Astrocyte (in vitro differentiated cells and primary cell): ENCODE measurements at regions not wholly inside any gene's neighbourhood (a gene's known extent, or its start where the extent isn't known, plus 50 kb on each side); places are given as distances from the start of the nearest gene placed in this dataset.

ENCODE experiments used
- DNase-seq: peaks from one replicate; pipeline ENCODE4 v3.0.0-alpha.2; 2010; ENCODE audit warnings: low read depth
- FAIRE-seq: peaks from 2 replicates; lab custom pipeline; 2011; peaks lifted over from hg19 to GRCh38; lab: Jason Lieb, UNC
- H2AFZ ChIP-seq: 2 replicates; pipeline ENCODE4 v1.6.0; 2012; ENCODE audit warnings: low read depth, low read length, inconsistent platforms
- H3K27ac ChIP-seq: 2 replicates; pipeline ENCODE4 v1.5.1; 2011; ENCODE audit warnings: low read depth, low read length, inconsistent platforms
- H3K27me3 ChIP-seq: 2 replicates; pipeline ENCODE4 v1.6.0; 2011; ENCODE audit warnings: low read length, inconsistent platforms; ENCODE audit not compliant: insufficient read depth
- H3K36me3 ChIP-seq: 2 replicates; pipeline ENCODE4 v1.5.1; 2011; ENCODE audit warnings: low read length, inconsistent platforms; ENCODE audit not compliant: insufficient read depth
- H3K4me1 ChIP-seq: 2 replicates; pipeline ENCODE4 v1.5.1; 2011; ENCODE audit warnings: low read length, inconsistent platforms; ENCODE audit not compliant: insufficient read depth
- H3K4me2 ChIP-seq: 2 replicates; pipeline ENCODE4 v1.6.0; 2012; ENCODE audit warnings: low read length, inconsistent platforms
- H3K4me3 ChIP-seq: 2 replicates; pipeline ENCODE4 v1.5.1; 2011; ENCODE audit warnings: low read depth, mild to moderate bottlenecking, low read length, inconsistent platforms; ENCODE audit not compliant: insufficient read depth
- H3K79me2 ChIP-seq: 2 replicates; pipeline ENCODE4 v1.6.0; 2012; ENCODE audit warnings: mild to moderate bottlenecking, low read length, inconsistent platforms; ENCODE audit not compliant: insufficient read depth
- H3K9ac ChIP-seq: 2 replicates; pipeline ENCODE4 v1.6.0; 2012; ENCODE audit warnings: mild to moderate bottlenecking, low read length, inconsistent platforms
- H3K9me3 ChIP-seq: 2 replicates; pipeline ENCODE4 v1.5.1; 2012; ENCODE audit warnings: low read depth, mild to moderate bottlenecking, low read length, inconsistent platforms; ENCODE audit not compliant: insufficient read depth
- H4K20me1 ChIP-seq: 2 replicates; pipeline ENCODE4 v1.6.0; 2012; ENCODE audit warnings: low read length, inconsistent platforms; ENCODE audit not compliant: insufficient read depth
- H3K27ac Mint-ChIP-seq: one replicate; pipeline ENCODE4 v1.8.0; 2021; ENCODE audit warnings: mild to moderate bottlenecking, mixed read lengths; ENCODE audit not compliant: unreplicated experiment
- H3K27me3 Mint-ChIP-seq: one replicate; pipeline ENCODE4 v1.8.0; 2021; ENCODE audit warnings: low read depth, mixed read lengths; ENCODE audit not compliant: unreplicated experiment
- H3K36me3 Mint-ChIP-seq: one replicate; pipeline ENCODE4 v1.8.0; 2021; ENCODE audit warnings: low read depth, mixed read lengths; ENCODE audit not compliant: unreplicated experiment
- H3K4me1 Mint-ChIP-seq: one replicate; pipeline ENCODE4 v1.8.0; 2021; ENCODE audit warnings: low read depth, mixed read lengths; ENCODE audit not compliant: unreplicated experiment
- H3K4me3 Mint-ChIP-seq: one replicate; pipeline ENCODE4 v1.8.0; 2021; ENCODE audit warnings: mild to moderate bottlenecking, moderate library complexity, mixed read lengths; ENCODE audit not compliant: unreplicated experiment
- H3K9me3 Mint-ChIP-seq: one replicate; pipeline ENCODE4 v1.8.0; 2021; ENCODE audit warnings: mild to moderate bottlenecking, mixed read lengths; ENCODE audit not compliant: unreplicated experiment
- EZH2 ChIP-seq: IDR thresholded peaks from 2 replicates; pipeline ENCODE4 v1.6.1; 2012; ENCODE audit warnings: mild to moderate bottlenecking, low read length, inconsistent platforms; ENCODE audit not compliant: insufficient read depth
- TF ChIP-seq, protein P1 (sequence below): IDR thresholded peaks from 2 replicates; pipeline ENCODE4 v1.5.1; 2011; ENCODE audit warnings: low read depth, mild to moderate bottlenecking, inconsistent platforms, low read length, moderate library complexity; ENCODE audit not compliant: insufficient read depth

DNA sequence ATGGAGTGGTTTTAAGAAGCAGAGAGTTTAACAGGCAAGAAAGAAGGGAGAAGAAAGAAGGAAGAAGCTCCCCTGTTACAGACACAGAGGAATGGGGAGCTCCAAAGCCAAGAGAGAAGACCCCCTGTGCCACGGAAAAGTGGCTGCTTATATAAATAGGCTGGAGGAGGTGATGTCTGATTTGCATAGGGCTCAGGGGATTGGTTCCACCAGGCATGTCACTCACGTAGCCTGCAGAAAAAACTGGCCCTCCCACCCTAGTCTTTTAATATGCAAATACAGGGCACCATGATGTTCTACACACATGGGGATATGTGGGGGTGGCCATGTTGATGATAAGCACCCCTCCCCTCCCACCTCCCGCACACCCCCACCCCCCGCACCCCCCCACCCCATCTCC is 99.6 kb downstream of the ETS2 start:
- Mint-ChIP-seq H3K36me3 (peaks cover 5% of the 10 kb centered on the region), H3K27me3 (peaks cover 33% of the 10 kb centered on the region), H3K9me3 (peaks cover 18% of the 10 kb centered on the region), H3K4me3 (no peak overlapping the region), H3K4me1 (peaks cover 3% of the 10 kb centered on the region), H3K27ac (no peak overlapping the region)
- Histone ChIP-seq H3K9me3 (no peaks in the 10 kb centered on the region), H3K9ac (no peak overlapping the region), H3K4me2 (no peak overlapping the region), H3K4me3 (no peak overlapping the region), H4K20me1 (no peaks in the 10 kb centered on the region), H3K27me3 (no peaks in the 10 kb centered on the region), H3K27ac (no peak overlapping the region), H3K36me3 (no peaks in the 10 kb centered on the region), H2AFZ (no peak overlapping the region), H3K4me1 (peaks cover 2% of the 10 kb centered on the region), H3K79me2 (no peaks in the 10 kb centered on the region)
- TF ChIP-seq EZH2, result no peak
- TF ChIP-seq, protein P1, sequence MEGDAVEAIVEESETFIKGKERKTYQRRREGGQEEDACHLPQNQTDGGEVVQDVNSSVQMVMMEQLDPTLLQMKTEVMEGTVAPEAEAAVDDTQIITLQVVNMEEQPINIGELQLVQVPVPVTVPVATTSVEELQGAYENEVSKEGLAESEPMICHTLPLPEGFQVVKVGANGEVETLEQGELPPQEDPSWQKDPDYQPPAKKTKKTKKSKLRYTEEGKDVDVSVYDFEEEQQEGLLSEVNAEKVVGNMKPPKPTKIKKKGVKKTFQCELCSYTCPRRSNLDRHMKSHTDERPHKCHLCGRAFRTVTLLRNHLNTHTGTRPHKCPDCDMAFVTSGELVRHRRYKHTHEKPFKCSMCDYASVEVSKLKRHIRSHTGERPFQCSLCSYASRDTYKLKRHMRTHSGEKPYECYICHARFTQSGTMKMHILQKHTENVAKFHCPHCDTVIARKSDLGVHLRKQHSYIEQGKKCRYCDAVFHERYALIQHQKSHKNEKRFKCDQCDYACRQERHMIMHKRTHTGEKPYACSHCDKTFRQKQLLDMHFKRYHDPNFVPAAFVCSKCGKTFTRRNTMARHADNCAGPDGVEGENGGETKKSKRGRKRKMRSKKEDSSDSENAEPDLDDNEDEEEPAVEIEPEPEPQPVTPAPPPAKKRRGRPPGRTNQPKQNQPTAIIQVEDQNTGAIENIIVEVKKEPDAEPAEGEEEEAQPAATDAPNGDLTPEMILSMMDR, result no peak
- no peak for DNase-seq
- FAIRE-seq, result no peak

DNA sequence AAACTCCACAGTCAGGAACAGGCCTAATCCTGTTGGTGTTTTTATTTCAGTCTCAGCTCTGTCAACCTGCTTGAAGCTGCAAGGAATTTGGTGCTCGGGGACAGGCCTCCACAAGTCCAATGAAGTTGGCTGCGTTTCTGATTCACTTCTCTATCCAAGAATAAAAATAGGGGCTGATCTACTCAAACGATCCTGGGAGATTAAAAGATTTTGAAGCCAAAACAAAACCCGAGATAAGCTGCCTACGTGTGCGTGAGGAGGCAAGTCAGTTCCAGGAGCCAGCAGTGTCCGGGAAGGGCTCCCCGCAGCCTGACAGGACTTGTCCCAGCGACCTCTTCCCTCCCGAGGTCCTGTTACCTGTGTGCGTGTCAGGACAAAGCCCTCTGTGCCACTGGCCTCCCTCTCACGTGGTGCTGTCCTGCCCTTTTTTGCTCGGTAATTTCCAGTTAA is 98.0 kb downstream of the ETS2 start:
- no peak overlapping the region for H3K4me2 ChIP-seq
- TF ChIP-seq EZH2, result no peak
- TF ChIP-seq, protein P1, result no peak
- Mint-ChIP-seq H3K4me3 (no peak overlapping the region), H3K4me1 (no peaks in the 10 kb centered on the region), H3K36me3 (peaks cover 5% of the 10 kb centered on the region), H3K27ac (no peak overlapping the region), H3K9me3 (peaks cover 20% of the 10 kb centered on the region), H3K27me3 (peaks cover 28% of the 10 kb centered on the region)
- H3K9ac ChIP-seq, result no peak overlapping the region
- H2AFZ ChIP-seq, result peak overlapping the region; percentile 10
- H3K27me3 ChIP-seq, result no peaks in the 10 kb centered on the region
- H3K27ac ChIP-seq, result no peak overlapping the region
- peaks cover 2% of the 10 kb centered on the region for H3K4me1 ChIP-seq
- H3K79me2 ChIP-seq, result no peaks in the 10 kb centered on the region
- no peaks in the 10 kb centered on the region for H3K36me3 ChIP-seq
- no peak overlapping the region for H3K4me3 ChIP-seq
- H4K20me1 ChIP-seq, result no peaks in the 10 kb centered on the region
- no peaks in the 10 kb centered on the region for H3K9me3 ChIP-seq
- FAIRE-seq (no peak), DNase-seq (no peak)

DNA sequence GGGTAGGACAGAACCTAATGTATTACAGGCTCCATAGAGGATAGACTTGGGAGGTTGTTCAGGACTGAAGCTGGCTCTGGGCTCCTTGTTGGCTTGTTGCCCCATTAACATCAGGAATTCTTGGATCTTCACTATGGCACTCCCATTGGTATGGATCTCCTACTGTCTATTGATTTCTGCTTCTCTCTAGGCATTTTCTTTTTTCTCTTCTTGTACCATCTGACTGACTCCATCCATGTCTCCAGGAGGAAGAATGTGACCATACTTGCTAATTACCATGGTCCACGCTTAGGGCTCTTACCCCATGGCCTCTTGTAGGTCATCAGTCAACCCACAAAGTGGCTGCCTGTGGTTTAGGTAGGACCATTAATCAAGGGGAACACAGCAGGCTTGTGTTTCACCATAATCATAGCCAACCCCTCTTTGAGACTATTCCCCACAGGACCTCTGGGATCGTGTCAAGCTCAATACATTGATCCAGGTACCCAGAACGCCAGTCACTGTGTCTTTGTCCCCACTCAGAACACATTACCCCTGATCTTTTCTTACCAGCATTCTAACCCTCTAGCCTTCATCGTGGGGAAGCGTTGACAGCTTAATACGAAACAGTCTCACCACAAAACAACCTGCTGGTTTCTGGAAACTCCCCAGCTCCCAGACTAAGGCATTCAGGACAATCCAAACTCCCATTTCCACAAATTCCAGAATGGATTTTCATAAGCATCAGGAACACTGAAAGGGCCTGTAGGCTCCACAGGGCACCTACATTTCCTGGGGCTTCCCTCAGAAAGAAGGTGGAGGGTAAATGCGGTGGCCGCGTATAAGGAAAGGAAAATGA is 97.1 kb downstream of the ETS2 start:
- Histone ChIP-seq H3K36me3 (no peaks in the 10 kb centered on the region), H4K20me1 (no peaks in the 10 kb centered on the region), H2AFZ (no peak overlapping the region), H3K27me3 (no peaks in the 10 kb centered on the region), H3K4me3 (no peak overlapping the region), H3K9me3 (no peaks in the 10 kb centered on the region), H3K9ac (no peak overlapping the region), H3K4me1 (peaks cover 2% of the 10 kb centered on the region), H3K4me2 (no peak overlapping the region), H3K79me2 (no peaks in the 10 kb centered on the region), H3K27ac (no peak overlapping the region)
- TF ChIP-seq EZH2, result no peak
- TF ChIP-seq, protein P1, result no peak
- H3K27me3 Mint-ChIP-seq, result peaks cover 20% of the 10 kb centered on the region
- H3K4me3 Mint-ChIP-seq, result no peak overlapping the region
- H3K36me3 Mint-ChIP-seq, result peaks cover 5% of the 10 kb centered on the region
- no peak overlapping the region for H3K27ac Mint-ChIP-seq
- DNase-seq, result no peak
- H3K4me1 Mint-ChIP-seq, result no peaks in the 10 kb centered on the region
- H3K9me3 Mint-ChIP-seq, result peaks cover 20% of the 10 kb centered on the region
- FAIRE-seq, result no peak
